ENCODE measurements at regions not wholly inside any gene's neighbourhood (a gene's known extent, or its start where the extent isn't known, plus 50 kb on each side); places are given as distances from the start of the nearest gene placed in this dataset.

DNA sequence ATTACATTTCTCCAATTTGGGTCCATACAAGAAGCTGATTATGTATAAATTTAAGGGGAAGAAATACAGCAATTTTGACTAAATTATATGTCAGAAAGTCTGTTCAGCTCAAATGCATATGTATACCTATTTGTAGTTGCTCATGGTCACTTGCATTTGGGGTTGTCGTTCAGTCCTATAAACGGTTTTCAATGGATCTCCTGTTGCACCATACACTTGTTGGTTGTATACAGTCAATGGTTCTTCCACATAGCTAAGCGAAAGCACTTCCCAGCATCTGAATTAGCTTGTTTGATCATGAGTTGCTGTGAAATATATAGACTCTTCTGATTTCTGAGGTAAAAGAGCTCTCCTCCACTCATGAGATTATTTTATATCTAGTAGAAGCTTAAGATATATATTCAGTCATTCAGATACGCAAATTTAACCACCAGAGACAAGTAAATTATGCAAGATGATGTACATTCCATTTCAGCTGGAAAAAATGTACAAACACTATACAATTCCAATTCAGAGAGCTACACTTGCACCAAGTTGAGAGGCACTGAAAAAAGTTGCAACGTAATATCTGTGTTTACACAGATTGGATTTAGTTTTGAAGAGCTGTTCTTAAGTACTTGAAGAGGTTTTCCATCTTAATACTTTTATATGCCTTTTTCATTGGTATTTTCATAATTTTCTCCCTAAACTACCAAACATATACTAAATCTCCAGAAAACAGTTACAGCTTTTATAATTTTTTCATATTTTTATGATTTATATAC is 64.4 kb upstream of the POU5F2 start (continued):
- TF ChIP-seq, protein P1, sequence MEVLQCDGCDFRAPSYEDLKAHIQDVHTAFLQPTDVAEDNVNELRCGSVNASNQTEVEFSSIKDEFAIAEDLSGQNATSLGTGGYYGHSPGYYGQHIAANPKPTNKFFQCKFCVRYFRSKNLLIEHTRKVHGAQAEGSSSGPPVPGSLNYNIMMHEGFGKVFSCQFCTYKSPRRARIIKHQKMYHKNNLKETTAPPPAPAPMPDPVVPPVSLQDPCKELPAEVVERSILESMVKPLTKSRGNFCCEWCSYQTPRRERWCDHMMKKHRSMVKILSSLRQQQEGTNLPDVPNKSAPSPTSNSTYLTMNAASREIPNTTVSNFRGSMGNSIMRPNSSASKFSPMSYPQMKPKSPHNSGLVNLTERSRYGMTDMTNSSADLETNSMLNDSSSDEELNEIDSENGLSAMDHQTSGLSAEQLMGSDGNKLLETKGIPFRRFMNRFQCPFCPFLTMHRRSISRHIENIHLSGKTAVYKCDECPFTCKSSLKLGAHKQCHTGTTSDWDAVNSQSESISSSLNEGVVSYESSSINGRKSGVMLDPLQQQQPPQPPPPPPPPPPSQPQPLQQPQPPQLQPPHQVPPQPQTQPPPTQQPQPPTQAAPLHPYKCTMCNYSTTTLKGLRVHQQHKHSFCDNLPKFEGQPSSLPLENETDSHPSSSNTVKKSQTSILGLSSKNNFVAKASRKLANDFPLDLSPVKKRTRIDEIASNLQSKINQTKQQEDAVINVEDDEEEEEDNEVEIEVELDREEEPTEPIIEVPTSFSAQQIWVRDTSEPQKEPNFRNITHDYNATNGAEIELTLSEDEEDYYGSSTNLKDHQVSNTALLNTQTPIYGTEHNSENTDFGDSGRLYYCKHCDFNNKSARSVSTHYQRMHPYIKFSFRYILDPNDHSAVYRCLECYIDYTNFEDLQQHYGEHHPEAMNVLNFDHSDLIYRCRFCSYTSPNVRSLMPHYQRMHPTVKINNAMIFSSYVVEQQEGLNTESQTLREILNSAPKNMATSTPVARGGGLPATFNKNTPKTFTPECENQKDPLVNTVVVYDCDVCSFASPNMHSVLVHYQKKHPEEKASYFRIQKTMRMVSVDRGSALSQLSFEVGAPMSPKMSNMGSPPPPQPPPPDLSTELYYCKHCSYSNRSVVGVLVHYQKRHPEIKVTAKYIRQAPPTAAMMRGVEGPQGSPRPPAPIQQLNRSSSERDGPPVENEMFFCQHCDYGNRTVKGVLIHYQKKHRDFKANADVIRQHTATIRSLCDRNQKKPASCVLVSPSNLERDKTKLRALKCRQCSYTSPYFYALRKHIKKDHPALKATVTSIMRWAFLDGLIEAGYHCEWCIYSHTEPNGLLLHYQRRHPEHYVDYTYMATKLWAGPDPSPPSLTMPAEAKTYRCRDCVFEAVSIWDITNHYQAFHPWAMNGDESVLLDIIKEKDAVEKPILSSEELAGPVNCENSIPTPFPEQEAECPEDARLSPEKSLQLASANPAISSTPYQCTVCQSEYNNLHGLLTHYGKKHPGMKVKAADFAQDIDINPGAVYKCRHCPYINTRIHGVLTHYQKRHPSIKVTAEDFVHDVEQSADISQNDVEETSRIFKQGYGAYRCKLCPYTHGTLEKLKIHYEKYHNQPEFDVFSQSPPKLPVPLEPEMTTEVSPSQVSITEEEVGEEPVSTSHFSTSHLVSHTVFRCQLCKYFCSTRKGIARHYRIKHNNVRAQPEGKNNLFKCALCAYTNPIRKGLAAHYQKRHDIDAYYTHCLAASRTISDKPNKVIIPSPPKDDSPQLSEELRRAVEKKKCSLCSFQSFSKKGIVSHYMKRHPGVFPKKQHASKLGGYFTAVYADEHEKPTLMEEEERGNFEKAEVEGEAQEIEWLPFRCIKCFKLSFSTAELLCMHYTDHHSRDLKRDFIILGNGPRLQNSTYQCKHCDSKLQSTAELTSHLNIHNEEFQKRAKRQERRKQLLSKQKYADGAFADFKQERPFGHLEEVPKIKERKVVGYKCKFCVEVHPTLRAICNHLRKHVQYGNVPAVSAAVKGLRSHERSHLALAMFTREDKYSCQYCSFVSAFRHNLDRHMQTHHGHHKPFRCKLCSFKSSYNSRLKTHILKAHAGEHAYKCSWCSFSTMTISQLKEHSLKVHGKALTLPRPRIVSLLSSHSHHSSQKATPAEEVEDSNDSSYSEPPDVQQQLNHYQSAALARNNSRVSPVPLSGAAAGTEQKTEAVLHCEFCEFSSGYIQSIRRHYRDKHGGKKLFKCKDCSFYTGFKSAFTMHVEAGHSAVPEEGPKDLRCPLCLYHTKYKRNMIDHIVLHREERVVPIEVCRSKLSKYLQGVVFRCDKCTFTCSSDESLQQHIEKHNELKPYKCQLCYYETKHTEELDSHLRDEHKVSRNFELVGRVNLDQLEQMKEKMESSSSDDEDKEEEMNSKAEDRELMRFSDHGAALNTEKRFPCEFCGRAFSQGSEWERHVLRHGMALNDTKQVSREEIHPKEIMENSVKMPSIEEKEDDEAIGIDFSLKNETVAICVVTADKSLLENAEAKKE (CRISPR knock-in tag; IDR thresholded peaks at IDR 0.05), result no peak
- no peak for TF ChIP-seq JUNB (IDR thresholded peaks at IDR 0.05; ENCODE audit: unreplicated experiment)
- TF ChIP-seq NANOG (IDR thresholded peaks at IDR 0.05; ENCODE audit: borderline replicate concordance), result no peak
- TF ChIP-seq ZNF331 (CRISPR knock-in tag; IDR thresholded peaks at IDR 0.05; ENCODE audit: low read depth), result no peak
- TF ChIP-seq POLR2AphosphoS5 (IDR thresholded peaks at IDR 0.05; ENCODE audit: low read depth), result no peak
- no peak for TF ChIP-seq EZH2phosphoT487 (IDR thresholded peaks at IDR 0.05; ENCODE audit: unreplicated experiment)
- no peak for TF ChIP-seq ZNF114 (CRISPR knock-in tag; IDR thresholded peaks at IDR 0.05)
- TF ChIP-seq, protein P2, sequence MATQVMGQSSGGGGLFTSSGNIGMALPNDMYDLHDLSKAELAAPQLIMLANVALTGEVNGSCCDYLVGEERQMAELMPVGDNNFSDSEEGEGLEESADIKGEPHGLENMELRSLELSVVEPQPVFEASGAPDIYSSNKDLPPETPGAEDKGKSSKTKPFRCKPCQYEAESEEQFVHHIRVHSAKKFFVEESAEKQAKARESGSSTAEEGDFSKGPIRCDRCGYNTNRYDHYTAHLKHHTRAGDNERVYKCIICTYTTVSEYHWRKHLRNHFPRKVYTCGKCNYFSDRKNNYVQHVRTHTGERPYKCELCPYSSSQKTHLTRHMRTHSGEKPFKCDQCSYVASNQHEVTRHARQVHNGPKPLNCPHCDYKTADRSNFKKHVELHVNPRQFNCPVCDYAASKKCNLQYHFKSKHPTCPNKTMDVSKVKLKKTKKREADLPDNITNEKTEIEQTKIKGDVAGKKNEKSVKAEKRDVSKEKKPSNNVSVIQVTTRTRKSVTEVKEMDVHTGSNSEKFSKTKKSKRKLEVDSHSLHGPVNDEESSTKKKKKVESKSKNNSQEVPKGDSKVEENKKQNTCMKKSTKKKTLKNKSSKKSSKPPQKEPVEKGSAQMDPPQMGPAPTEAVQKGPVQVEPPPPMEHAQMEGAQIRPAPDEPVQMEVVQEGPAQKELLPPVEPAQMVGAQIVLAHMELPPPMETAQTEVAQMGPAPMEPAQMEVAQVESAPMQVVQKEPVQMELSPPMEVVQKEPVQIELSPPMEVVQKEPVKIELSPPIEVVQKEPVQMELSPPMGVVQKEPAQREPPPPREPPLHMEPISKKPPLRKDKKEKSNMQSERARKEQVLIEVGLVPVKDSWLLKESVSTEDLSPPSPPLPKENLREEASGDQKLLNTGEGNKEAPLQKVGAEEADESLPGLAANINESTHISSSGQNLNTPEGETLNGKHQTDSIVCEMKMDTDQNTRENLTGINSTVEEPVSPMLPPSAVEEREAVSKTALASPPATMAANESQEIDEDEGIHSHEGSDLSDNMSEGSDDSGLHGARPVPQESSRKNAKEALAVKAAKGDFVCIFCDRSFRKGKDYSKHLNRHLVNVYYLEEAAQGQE (IDR thresholded peaks at IDR 0.05; ENCODE audit: unreplicated experiment), result no peak
- no peak for TF ChIP-seq CREB1 (CRISPR knock-in tag; IDR thresholded peaks at IDR 0.05; ENCODE audit: low read depth)
- TF ChIP-seq CTCF (conservative IDR thresholded peaks at IDR 0.05; ENCODE audit: low read depth in 2 of 2), result no peak
